HG03378 (cell line): ENCODE measurements at regions not wholly inside any gene's neighbourhood (a gene's known extent, or its start where the extent isn't known, plus 50 kb on each side); places are given as distances from the start of the nearest gene placed in this dataset.

ENCODE experiments used
- ATAC-seq: cut with Tn5 transposase; IDR thresholded peaks from one replicate; pipeline ENCODE4 v1.9.1; 2021; ENCODE audit warnings: mild to moderate bottlenecking, moderate library complexity; ENCODE audit not compliant: unreplicated experiment

GRCh38 chr10:107471911-107472310, 307.4 kb upstream of the SORCS1 start:
- ATAC-seq: no peak

GRCh38 chr10:107453561-107453960, 289.1 kb upstream of the SORCS1 start:
- ATAC-seq: no peak

GRCh38 chr10:107451047-107451446, 286.5 kb upstream of the SORCS1 start:
- ATAC-seq: no peak

GRCh38 chr10:107450056-107450455, 285.6 kb upstream of the SORCS1 start:
- ATAC-seq: peak; percentile 86

GRCh38 chr10:107444443-107444842, 279.9 kb upstream of the SORCS1 start:
- ATAC-seq: peak; percentile 30

GRCh38 chr10:107443813-107444212, 279.3 kb upstream of the SORCS1 start:
- no peak for ATAC-seq

- no peak for ATAC-seq
These were observed 278.8 kb upstream of the SORCS1 start for GRCh38 chr10:107443326-107443725.

- ATAC-seq: peak; percentile 99
These were observed 277.6 kb upstream of the SORCS1 start for GRCh38 chr10:107442035-107442505.

GRCh38 chr10:107440741-107441140, 276.2 kb upstream of the SORCS1 start:
- ATAC-seq: no peak

- ATAC-seq: no peak
These were observed 273.4 kb upstream of the SORCS1 start for GRCh38 chr10:107437921-107438320.

- no peak for ATAC-seq
These were observed 272.1 kb upstream of the SORCS1 start for GRCh38 chr10:107436568-107436967.

- ATAC-seq: no peak
These were observed 270.3 kb upstream of the SORCS1 start for GRCh38 chr10:107434854-107435253.

- ATAC-seq: no peak
These were observed 269.7 kb upstream of the SORCS1 start for GRCh38 chr10:107434201-107434600.

- ATAC-seq: no peak
These were observed 269.1 kb upstream of the SORCS1 start for GRCh38 chr10:107433605-107434004.

- ATAC-seq: no peak
These were observed 265.9 kb upstream of the SORCS1 start for GRCh38 chr10:107430446-107430845.

- no peak for ATAC-seq
These were observed 262.5 kb upstream of the SORCS1 start for GRCh38 chr10:107427016-107427415.

GRCh38 chr10:107425931-107426553, 261.5 kb upstream of the SORCS1 start:
- ATAC-seq: peak; percentile 61

GRCh38 chr10:107424628-107425027, 260.1 kb upstream of the SORCS1 start:
- ATAC-seq: no peak

GRCh38 chr10:107423903-107424302, 259.4 kb upstream of the SORCS1 start:
- peak; percentile 47 for ATAC-seq

- no peak for ATAC-seq
These were observed 258.2 kb upstream of the SORCS1 start for GRCh38 chr10:107422681-107423080.

- no peak for ATAC-seq
These were observed 255.7 kb upstream of the SORCS1 start for GRCh38 chr10:107420196-107420595.

- ATAC-seq: peak; percentile 49
These were observed 253.7 kb upstream of the SORCS1 start for GRCh38 chr10:107418085-107418806.
